GM21529 (cell line): ENCODE measurements at regions not wholly inside any gene's neighbourhood (a gene's known extent, or its start where the extent isn't known, plus 50 kb on each side); places are given as distances from the start of the nearest gene placed in this dataset.

ENCODE experiments used
- ATAC-seq: cut with Tn5 transposase; IDR thresholded peaks from one replicate; pipeline ENCODE4 v1.9.1; 2021; ENCODE audit not compliant: unreplicated experiment

- ATAC-seq = no peak
Observed at GRCh38 chr5:3344671-3345070, 251.0 kb upstream of the IRX1 start.

GRCh38 chr5:3343911-3344310 lies 251.7 kb upstream of the IRX1 start:
- no peak for ATAC-seq

- ATAC-seq = no peak
Observed at GRCh38 chr5:3343211-3343610, 252.4 kb upstream of the IRX1 start.

GRCh38 chr5:3342271-3343100 lies 253.1 kb upstream of the IRX1 start:
- no peak for ATAC-seq

DNA sequence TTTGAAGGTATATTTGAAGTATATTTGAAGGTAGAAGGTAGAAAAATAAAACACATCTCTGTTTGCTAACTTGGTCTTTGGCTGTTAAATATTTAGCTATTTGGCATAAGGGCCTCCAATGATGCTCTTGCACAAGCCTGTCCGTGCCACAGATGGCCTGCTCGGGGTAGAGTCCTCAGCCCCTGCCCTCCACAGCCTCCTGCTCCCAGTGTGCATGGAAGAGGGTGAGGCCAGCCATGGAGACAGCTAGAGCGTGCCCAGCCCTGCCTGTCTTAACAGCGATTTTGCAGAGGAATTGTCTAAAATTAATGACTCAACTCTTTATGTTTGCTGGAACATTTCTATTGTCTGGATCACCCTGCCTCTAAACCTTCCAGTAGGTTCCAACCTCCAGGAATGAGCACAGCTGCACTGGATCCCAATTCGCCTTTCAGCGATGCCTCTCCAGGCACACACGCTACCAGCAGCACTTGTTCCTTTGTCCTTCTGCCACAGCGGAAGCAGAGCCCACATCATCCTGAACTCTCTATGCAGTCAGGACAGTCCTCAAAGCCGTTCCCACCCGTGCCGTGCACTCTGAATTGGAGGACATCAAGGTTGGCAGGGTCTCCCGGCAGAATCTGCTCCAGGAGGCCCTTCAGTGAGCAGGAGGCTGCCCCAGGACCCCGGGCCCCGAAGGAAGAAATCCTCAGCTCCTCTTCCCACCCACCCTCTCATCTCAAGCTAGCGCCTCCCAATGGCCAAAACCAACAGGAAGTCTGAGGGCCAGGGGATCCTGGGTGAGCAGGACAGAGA lies 254.0 kb upstream of the IRX1 start:
- ATAC-seq = no peak

GRCh38 chr5:3340471-3340870 lies 255.2 kb upstream of the IRX1 start:
- no peak for ATAC-seq

- ATAC-seq = no peak
Observed at GRCh38 chr5:3339798-3340115, 255.9 kb upstream of the IRX1 start.

DNA sequence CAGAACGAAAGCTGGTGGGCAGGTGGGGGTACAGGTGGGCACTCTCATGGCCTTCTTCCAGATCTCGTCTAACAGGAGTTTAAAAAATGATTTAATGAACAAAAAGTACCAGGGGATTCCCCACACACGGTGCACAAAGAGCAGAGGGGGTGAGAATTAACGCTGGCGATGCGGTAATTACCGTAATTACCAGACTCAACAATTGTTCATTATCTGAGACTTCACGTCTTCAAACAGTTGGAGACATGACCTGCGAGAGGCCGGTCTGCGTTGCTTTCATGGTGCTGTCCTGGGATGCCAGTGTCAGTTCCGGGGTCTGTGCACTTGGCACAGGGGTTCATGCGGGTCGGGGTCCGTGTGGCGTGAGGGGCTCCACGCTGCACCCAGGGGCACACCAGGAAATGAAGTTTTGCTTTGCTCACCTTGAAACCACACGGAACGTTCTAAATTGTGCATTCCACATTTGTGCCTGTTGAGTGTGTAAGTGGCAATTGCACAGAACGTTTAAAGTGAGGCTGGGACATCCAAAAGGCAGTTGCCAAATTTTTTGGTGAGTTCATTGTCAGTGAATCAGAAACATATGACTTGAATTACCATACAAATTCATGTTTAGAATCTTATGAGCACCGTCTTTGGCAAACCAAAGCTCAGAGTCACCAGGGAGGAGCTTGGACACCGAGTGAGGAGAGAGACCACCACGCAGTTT lies 256.4 kb upstream of the IRX1 start:
- no peak for ATAC-seq

DNA sequence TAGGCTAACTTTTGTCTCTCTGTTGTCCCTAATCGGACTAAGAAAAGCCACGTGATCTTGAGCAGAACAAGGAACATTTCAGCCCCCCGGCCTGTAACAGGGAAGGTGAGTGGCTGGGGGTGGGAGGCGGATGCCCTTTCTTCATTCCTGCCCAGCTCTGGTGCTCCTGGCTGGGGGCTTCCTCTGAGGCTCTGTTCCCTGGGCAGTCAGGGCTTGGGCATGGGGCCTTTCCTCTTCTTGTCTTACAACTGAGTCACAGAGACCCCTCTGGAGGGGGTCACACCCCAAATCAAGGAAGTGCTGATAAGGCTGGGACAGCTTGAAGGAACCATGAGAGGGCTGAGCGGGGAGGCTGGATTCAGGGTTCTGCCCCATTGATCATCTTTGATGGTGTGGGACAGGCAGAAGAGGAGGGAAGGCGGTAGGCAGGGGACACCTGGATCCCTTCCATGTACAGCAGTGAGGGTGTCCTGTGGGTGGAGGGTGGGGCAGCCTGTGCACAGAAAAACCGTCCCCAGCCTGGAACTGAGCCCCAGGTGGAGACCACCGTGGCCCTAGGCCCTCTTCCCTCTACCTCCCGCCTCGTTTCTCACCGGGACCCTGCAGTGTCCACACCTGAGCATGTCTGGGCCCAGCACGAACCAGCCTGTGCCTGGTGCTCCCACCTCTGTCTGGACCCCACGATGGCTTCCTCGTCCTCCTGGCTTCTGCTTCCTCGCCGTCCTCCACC lies 257.7 kb upstream of the IRX1 start:
- no peak for ATAC-seq

GRCh38 chr5:3336666-3337065 lies 259.0 kb upstream of the IRX1 start:
- no peak for ATAC-seq

DNA sequence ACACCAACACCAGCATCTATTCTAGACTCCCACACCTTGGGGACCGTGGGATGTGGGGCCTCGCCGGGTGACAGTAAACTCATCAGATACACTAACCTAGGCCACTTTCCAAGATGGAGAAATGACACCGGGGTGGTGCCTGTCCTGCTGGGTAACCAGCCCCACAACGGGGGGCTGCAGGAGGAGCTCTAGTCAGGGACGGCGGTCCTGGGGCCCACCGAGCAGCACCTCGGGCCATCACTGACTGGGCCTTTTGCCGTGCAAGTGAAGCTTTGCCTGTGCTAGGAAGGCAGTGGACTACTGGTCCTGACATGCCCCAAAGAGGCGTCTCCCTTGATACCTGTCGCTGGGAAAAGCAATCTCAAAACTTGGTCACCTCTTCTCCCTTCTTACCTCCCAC lies 260.3 kb upstream of the IRX1 start:
- no peak for ATAC-seq

DNA sequence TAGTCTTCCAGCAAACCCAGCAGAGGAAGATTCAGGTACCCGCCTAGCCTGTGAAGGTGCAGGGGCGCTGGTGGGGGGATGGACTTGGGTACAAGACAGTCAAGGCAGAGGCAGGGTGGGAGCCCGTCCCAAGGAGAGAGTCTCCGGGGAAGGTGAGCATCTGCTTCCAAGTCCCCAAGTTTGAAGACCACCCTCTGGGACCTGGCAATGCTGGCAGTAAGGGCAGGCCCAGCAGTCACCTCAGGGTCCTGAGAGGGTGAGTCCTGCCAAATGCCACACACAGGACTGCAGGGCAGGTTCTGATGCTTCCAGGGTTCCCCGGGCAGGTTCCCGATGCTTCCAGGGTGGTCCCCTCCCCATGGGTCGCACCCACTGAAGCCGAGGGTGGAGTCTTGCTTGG lies 261.8 kb upstream of the IRX1 start:
- ATAC-seq = no peak

DNA sequence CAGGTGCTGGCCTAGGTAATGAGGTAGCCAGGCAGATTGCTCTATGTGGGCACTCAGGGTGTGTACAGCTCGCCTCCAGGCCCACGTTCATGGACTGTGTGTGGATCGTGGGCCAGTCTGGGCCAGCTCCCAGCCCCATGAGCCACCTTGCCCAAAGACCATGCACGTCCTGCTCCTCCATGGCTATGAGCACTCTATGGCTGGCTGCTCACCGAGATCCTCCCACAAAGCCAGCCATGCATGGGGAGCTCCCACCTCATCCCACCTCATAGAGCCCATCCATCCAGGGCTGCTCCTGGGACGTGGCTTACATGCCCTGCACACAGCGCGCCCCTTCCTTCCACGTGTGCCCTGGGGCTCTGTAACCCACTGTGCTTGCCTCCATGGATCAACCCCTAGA lies 262.5 kb upstream of the IRX1 start:
- no peak for ATAC-seq

DNA sequence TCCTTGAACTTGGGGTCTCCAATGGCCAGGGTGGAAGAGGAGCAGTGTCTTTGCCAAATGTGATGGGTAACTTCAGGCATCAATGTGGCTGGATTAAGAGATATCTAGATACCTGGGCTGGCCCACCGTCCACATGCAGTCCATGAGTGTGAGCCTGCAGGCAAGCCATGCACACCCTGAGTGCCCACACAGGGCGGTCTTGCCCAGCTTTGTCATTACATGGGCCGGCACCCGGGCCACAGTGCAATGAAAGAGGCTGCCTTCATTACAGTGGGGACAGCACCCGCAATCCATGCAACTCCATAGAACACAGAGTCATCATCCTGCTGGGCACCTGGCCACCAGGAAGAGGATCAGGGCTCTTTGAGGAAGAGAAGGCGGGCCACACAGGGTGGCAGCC lies 263.8 kb upstream of the IRX1 start:
- no peak for ATAC-seq

DNA sequence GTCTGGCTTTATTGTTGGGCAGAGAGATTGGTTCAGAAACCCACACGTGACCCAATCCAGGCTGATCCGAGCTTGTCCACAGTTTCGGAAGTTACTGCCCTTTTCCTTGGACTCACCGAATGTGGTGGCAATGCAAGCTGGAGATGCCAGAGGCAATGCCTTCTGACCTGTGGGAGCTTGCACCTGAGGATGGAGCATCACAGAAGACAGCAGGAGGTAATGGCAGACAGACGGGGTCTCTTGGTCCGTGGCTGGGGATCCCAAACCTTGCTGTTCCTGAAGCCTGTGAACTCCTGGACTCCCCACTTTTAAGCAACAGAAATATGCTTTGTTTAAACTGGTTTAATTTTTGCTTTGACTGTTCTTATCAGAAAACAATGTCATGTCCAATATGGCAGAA lies 265.2 kb upstream of the IRX1 start:
- no peak for ATAC-seq

DNA sequence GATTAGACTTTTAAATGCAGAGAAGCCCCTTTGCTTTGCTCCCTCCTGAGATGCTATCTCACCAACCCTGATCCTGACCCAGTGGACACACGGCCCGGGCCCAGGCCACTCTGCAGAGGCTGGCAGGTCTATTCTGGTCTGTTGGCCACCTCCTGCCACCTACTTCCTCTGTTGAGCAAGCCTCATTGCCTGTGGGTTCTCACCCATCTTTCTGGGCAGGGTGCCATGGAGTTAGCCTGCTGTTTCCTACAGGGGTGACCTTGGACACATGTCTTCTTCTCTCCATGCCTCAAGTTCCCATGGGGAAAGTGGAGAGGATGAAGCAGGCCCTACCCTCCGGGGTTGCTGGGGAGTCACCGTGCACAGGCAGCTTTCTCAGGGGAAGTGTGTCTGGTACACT lies 266.2 kb upstream of the IRX1 start:
- ATAC-seq = no peak

- no peak for ATAC-seq
Observed at GRCh38 chr5:3326841-3327232, 268.8 kb upstream of the IRX1 start.

DNA sequence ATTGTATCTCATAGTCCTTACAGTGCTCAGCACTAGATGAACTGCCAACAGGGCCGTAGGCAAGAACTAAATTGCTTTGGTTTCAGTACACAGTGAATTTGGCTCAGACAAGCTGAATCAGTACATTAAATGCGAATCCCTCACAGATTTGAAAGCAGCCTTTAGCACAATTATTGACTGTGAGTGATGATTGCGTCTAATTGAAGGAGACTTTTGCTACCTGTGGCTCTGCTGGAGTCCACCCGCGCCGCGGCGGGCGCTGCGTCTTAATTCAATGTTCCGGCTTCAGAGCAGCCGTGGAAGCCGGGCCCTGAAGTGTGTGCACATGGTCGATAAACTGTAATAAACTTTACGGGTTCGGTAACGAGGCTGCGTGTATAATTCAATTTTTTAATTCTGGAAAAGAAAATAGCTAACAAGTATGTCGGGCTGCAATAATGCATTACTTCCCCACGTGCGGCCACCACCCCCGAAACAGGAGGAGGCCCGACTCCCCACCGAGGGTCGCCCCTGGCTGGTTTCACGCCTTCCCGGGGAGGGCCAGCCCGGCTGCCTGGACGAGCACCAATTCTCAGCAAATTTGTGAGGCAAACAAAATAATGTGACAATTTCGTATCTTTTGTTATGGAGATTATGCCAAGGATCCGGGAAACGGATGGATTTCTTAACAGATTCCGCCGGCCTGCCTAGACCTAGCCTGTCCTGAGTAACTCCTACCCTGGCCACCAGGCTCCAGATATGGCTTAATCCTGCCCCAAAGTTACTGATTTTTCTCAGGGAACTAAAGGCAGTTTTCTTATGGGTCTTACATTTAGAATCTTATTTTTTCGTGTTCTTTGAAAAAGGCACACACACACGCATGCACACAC lies 269.4 kb upstream of the IRX1 start:
- no peak for ATAC-seq

- ATAC-seq = no peak
Observed at GRCh38 chr5:3325201-3325971, 270.2 kb upstream of the IRX1 start.
